Activated CD4-positive, alpha-beta T cell treated with anti-CD3 and anti-CD28 coated beads for 36 hours (primary cell): ENCODE measurements at regions not wholly inside any gene's neighbourhood (a gene's known extent, or its start where the extent isn't known, plus 50 kb on each side); places are given as distances from the start of the nearest gene placed in this dataset.

Experiments used
- ATAC-seq: fragments of 200-7000 bp; cut with Tn5 transposase; one replicate; pipeline ENCODE4 v1.10.0; 2021; ENCODE audit warnings: mild to moderate bottlenecking, moderate library complexity
- CTCF ChIA-PET: fragments of 350-600 bp; sonication (Branson Sonifier 250); formaldehyde crosslinking; loops from one replicate; lab custom pipeline; 2021; ENCODE audit warnings: antibody characterized with exemption; lab: Charles Lee
- POLR2A ChIA-PET: fragments of 350-600 bp; sonication (Branson Sonifier 250); formaldehyde crosslinking; loops from one replicate; lab custom pipeline; 2021; ENCODE audit warnings: antibody characterized with exemption, inconsistent platforms; lab: Charles Lee
- DNase-seq: peaks from one replicate; pipeline ENCODE4 v3.0.0-alpha.2; 2020
- H3K27ac Mint-ChIP-seq: one replicate; pipeline ENCODE4 v1.8.0; 2021; ENCODE audit warnings: mixed read lengths
- H3K27me3 Mint-ChIP-seq: one replicate; pipeline ENCODE4 v1.8.0; 2021; ENCODE audit warnings: mixed read lengths
- H3K36me3 Mint-ChIP-seq: one replicate; pipeline ENCODE4 v1.8.0; 2021; ENCODE audit warnings: low read depth, mixed read lengths
- H3K4me1 Mint-ChIP-seq: one replicate; pipeline ENCODE4 v1.8.0; 2021; ENCODE audit warnings: mixed read lengths
- H3K4me3 Mint-ChIP-seq: one replicate; pipeline ENCODE4 v1.8.0; 2021; ENCODE audit warnings: mild to moderate bottlenecking, moderate library complexity, mixed read lengths
- H3K9me3 Mint-ChIP-seq: one replicate; pipeline ENCODE4 v1.8.0; 2021; ENCODE audit warnings: low read depth, mixed read lengths
- intact Hi-C, 2 experiments: fragments of 100-400 bp; cut with DNase I in 1 of 2; cut with micrococcal nuclease in 1 of 2; formaldehyde crosslinking; loops; one replicate each; pipeline versions ENCODE4 v1.14.2 to v1.15.1; 2022 to 2024; cut with DNase I, micrococcal nuclease

DNA sequence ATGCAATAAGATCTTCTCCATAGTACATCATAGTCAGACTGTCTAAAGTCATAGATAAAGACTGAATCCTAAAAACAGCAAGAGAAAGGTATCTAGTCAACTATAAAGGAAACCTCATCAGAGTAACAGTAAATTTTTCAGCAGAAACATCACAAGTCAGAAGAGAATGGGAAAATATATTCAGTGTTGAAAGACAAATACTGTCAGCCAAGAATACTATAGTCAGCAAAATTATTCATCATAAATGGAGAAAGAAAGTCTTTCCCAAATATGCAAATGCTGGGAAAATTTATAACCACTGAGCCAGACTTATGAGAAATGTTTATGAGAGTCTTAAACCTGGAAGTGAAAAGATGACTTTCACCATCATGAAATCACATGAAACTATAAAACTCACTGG is 136.7 kb downstream of the KDR start:
- Mint-ChIP-seq H3K27me3 (peaks cover 3% of the 10 kb centered on the region), H3K9me3 (peaks cover 17% of the 10 kb centered on the region), H3K4me3 (no peak overlapping the region), H3K27ac (no peak overlapping the region), H3K4me1 (no peaks in the 10 kb centered on the region), H3K36me3 (peaks cover 2% of the 10 kb centered on the region)
- ATAC-seq (no peak), DNase-seq (no peak)
- ChIA-PET CTCF (no interaction called here), POLR2A (no interaction called here)
- intact Hi-C loops: no loop called here

DNA sequence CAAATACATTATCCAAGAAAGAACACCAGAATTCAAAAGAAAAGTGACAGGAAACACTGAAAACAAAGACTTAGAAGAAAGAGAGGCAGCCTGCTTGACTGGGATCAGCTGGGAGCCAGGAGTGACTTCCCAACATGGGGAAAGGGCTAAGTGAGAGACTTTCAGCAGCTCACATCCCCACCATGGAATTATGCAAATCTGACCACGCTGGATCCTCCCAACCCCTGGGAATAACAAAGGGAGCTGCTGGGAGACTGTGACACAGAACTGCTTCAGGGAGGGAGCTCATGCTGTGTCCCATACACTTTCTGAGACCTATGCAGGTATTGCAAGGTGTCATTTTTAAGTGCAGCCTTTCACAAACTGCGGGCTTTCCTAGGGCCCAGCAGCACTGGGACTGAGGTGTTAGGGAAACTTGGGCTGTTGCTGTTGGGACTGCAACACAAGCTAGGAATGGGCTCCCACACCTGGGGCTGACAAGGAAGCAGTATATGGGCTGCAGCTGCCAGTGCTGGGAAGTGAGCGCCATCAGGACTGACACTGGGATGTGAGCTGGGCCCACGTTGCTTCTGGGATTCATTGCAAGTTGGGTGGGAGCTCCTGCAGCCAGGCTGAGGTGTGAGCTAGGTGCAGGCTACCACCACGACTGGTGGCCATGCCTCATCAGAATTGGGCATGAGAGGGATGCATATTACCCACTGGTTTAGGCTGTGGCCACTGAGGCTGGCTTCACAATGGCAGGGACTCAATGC is 139.1 kb downstream of the KDR start:
- intact Hi-C loops: no loop called here
- Mint-ChIP-seq H3K9me3 (peaks cover 17% of the 10 kb centered on the region), H3K4me3 (no peak overlapping the region)

DNA sequence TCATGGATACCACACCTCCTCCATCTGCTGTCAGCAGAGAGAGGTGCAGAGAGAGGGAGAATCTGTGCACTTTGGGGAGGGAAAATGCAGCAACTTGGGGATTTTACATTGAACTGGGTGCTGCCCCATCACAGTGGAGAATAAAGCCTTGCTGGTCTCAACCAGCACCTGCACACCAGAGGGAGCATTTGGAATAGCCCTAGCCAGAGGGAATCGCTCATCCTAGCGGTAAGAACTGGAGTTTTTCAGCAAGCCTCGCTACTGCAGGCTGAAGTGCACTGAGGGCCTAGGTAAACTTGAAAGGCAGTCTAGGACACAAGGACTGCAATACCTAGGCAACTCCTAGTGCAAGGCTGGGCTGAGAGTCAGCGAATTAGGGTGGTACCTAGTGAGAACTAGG is 148.7 kb downstream of the KDR start:
- H3K4me1 Mint-ChIP-seq: no peaks in the 10 kb centered on the region

More for the DNA sequence above, 139.1 kb downstream of the KDR start:
- ChIA-PET POLR2A (no interaction called here), CTCF (no interaction called here)
- ATAC-seq: no peak
- H3K4me1 Mint-ChIP-seq: no peaks in the 10 kb centered on the region
- peaks cover 2% of the 10 kb centered on the region for H3K36me3 Mint-ChIP-seq
- H3K27ac Mint-ChIP-seq: no peak overlapping the region
- H3K27me3 Mint-ChIP-seq: peaks cover 7% of the 10 kb centered on the region
- no peak for DNase-seq

DNA sequence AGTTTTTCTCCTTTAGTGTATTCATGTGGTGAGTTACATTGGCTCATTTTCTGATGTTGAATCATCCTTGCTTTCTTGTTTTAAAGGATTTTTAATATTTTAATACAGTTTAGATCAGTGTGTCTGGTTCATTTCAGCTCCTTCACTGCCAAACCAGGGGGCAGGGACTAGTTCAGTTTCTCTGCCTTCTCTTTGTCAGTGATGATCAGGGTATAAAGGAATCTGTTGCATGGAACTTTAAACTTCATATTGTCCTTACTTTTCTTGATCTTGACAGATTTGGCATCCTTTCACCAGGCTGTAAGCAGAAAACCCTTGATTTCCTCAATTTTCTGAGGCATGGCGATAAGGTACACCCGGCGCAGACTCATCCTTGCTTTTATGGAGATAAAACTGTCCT is 149.4 kb downstream of the KDR start:
- POLR2A ChIA-PET: interaction anchor here (0.7 kb wide), 1 partner anchor 134 kb away, joined by 3 read pairs; no protein-coding TSS in a partner anchor
- peaks cover 2% of the 10 kb centered on the region for H3K9me3 Mint-ChIP-seq
- intact Hi-C loops: no loop called here

More for the DNA sequence above, 148.7 kb downstream of the KDR start:
- intact Hi-C loops: no loop called here
- H3K27me3 Mint-ChIP-seq: peaks cover 14% of the 10 kb centered on the region
- CTCF ChIA-PET: interaction anchor here (0.6 kb wide), 1 partner anchor 37 kb away, joined by 3 read pairs; no protein-coding TSS in a partner anchor
- no peak overlapping the region for H3K27ac Mint-ChIP-seq
- ATAC-seq: no peak
- H3K4me3 Mint-ChIP-seq: no peak overlapping the region
- no peaks in the 10 kb centered on the region for H3K36me3 Mint-ChIP-seq
- POLR2A ChIA-PET: no interaction called here
- peaks cover 2% of the 10 kb centered on the region for H3K9me3 Mint-ChIP-seq
- no peak for DNase-seq

DNA sequence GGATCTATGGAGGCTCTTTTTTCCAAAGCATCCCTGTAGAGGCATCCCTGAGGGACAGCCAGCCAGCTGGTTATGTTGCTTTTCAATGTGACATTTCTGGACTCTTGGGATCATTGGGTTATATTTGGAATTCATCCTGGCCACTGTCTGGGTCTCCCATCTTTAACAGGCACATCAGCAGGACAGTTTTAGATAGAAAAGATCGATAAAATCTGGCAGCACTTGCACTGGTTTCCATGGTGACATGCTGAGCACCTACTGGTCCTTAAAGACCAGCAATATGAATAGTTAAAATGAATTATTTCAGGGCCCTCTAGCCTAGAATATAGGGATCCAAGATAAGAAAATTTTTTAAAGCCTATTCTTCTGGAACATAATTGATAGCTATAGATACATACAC is 151.6 kb downstream of the KDR start:
- DNase-seq: no peak
- no peaks in the 10 kb centered on the region for H3K4me1 Mint-ChIP-seq
- peaks cover 8% of the 10 kb centered on the region for H3K27me3 Mint-ChIP-seq
- CTCF ChIA-PET: interaction anchor here (0.6 to 1.9 kb wide), 3 partner anchors 10 to 423 kb away, joined by 3 to 7 read pairs (median 3); no protein-coding TSS in a partner anchor
- no peaks in the 10 kb centered on the region for H3K36me3 Mint-ChIP-seq
- H3K4me3 Mint-ChIP-seq: no peak overlapping the region
- POLR2A ChIA-PET: no interaction called here
- no peak for ATAC-seq
- H3K27ac Mint-ChIP-seq: no peak overlapping the region
- intact Hi-C loops: no loop called here
- H3K9me3 Mint-ChIP-seq: no peaks in the 10 kb centered on the region

More for the DNA sequence above, 149.4 kb downstream of the KDR start:
- H3K36me3 Mint-ChIP-seq: no peaks in the 10 kb centered on the region
- no peak overlapping the region for H3K27ac Mint-ChIP-seq
- CTCF ChIA-PET: no interaction called here
- no peak for ATAC-seq
- H3K27me3 Mint-ChIP-seq: peaks cover 13% of the 10 kb centered on the region
- no peak overlapping the region for H3K4me3 Mint-ChIP-seq
- no peaks in the 10 kb centered on the region for H3K4me1 Mint-ChIP-seq
- DNase-seq: no peak

DNA sequence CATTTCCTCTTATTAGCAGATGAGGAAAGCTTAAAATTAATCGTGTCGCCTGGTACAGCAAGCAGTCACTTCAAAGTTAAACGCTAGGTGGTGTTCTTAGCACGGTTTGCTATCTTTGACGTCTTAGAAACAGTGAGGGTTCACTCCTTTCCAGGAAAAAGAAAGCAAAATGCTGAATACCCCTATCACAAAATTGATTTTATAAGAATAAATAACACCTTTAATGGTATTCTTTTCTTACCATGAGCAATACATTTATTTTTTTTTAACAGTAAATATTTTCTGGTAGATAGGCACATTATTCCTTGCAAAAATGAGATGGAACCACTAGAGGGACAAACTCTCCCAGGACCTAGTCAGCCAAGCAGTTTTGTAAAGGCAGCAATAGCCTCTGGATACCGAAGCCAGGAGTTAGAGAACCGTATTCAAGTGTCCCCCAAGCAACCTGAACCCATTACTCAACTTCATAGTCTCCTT is 153.9 kb downstream of the KDR start:
- ChIA-PET POLR2A (interaction anchor here (0.5 kb wide), 1 partner anchor 26 kb away, joined by 8 read pairs; no protein-coding TSS in a partner anchor), CTCF (interaction anchor here (0.6 to 2.8 kb wide), 9 partner anchors 10 to 350 kb away, joined by 3 to 24 read pairs (median 3); no protein-coding TSS in a partner anchor)
- no peaks in the 10 kb centered on the region for H3K4me1 Mint-ChIP-seq
- H3K27me3 Mint-ChIP-seq: peaks cover 1% of the 10 kb centered on the region
- no peak overlapping the region for H3K4me3 Mint-ChIP-seq
- DNase-seq (no peak), ATAC-seq (peak; percentile 71)
- intact Hi-C loops: loop anchor here (1.0 to 2.0 kb wide), 3 partner anchors 350 to 765 kb away; no protein-coding TSS in a partner anchor
- H3K36me3 Mint-ChIP-seq: no peaks in the 10 kb centered on the region
- no peaks in the 10 kb centered on the region for H3K9me3 Mint-ChIP-seq
- H3K27ac Mint-ChIP-seq: no peak overlapping the region

DNA sequence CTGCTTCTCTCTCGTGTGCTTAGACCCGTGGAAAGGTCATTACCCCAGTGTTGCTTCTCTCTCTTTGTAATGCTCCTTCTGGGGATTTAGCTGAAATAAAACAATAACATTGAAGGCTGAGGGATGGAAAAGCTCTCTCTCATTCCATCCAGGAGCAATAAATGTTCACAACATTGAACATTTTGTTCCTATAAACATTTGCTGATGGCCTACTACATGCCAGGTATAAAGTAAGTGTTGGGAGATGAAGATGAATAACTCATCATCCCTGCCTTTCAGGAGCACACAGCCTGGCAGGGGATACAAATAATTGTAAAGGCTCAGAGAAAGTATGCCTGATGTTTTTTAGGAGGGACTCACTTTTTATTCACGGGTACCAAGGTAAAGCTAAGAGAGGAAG is 158.1 kb downstream of the KDR start:
- ATAC-seq: no peak
- CTCF ChIA-PET: interaction anchor here (0.7 kb wide), 1 partner anchor 733 kb away, joined by 3 read pairs; no protein-coding TSS in a partner anchor
- intact Hi-C loops: loop anchor here in 1 of 2 experiments (10.0 kb wide), 1 partner anchor 582 kb away; no protein-coding TSS in a partner anchor
- no peaks in the 10 kb centered on the region for H3K9me3 Mint-ChIP-seq
- H3K4me1 Mint-ChIP-seq: no peaks in the 10 kb centered on the region
- POLR2A ChIA-PET: no interaction called here
- H3K27ac Mint-ChIP-seq: no peak overlapping the region
- DNase-seq: no peak
- no peaks in the 10 kb centered on the region for H3K27me3 Mint-ChIP-seq
- no peaks in the 10 kb centered on the region for H3K36me3 Mint-ChIP-seq
- H3K4me3 Mint-ChIP-seq: no peak overlapping the region

DNA sequence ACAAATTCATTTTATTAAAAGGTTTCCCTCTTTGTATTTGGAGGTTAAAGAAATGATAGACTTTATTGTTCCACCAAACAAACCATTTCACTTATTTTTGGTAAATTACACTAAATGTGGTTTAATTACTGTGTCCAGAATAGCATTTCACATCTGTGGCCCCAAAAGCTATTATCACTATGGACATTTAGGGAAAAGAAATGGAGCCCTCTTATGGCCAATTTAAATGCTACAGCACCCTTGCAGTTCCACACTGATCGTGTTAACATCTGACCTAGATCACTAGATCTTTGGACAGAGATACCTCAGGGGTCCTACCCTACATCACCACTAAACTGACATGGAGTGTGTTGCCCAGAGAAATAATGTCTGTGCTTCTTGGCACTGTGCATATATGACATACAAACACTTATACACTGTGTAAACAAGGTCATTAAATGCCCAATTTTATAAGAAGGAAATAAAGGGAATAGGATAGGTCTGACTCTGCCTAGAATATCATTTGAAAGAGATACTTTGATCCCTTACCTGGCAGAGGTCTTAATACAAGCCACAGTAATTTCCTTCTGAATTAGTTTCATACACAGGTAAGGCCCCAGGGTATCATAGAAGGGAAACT is 163.9 kb downstream of the KDR start:
- intact Hi-C loops: loop anchor here in 1 of 2 experiments (1.0 to 10.0 kb wide), 3 partner anchors 278 to 639 kb away; no protein-coding TSS in a partner anchor
- Mint-ChIP-seq H3K4me3 (no peak overlapping the region), H3K27me3 (no peaks in the 10 kb centered on the region), H3K4me1 (peaks cover 14% of the 10 kb centered on the region), H3K36me3 (no peaks in the 10 kb centered on the region), H3K9me3 (no peaks in the 10 kb centered on the region), H3K27ac (no peak overlapping the region)
- ATAC-seq: peak; percentile 44
- POLR2A ChIA-PET: no interaction called here
- no peak for DNase-seq
- CTCF ChIA-PET: interaction anchor here (0.7 to 2.7 kb wide), 6 partner anchors 8 to 1543 kb away, joined by 3 to 16 read pairs (median 4); no protein-coding TSS in a partner anchor

DNA sequence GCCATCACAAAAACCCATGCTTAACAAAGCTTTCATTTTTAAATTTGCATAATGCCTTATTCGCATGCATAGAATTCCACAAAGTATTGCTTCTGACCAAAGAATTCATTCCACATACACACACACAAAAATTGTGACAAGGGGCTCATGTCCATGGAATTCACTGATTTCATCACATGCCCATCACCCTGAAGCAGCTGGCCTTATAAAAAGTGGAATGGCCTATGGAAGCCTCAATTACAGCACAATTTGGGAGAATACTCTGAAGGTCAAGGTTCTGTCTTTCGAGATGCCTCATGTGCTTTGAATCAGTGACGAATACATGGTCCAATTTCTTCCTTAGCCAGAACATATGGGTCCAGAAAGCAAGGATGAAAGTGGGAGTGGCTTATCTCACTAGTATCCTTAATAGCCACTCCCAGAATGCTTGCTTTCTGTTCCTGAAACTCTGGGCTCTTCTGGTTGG is 165.7 kb downstream of the KDR start:
- ChIA-PET CTCF (interaction anchor here (0.9 to 1.5 kb wide), 3 partner anchors 10 to 641 kb away, joined by 3 to 4 read pairs (median 4); no protein-coding TSS in a partner anchor), POLR2A (no interaction called here)
- H3K4me1 Mint-ChIP-seq: peaks cover 14% of the 10 kb centered on the region
- H3K27me3 Mint-ChIP-seq: no peaks in the 10 kb centered on the region
- no peak for ATAC-seq
- no peak overlapping the region for H3K4me3 Mint-ChIP-seq
- no peaks in the 10 kb centered on the region for H3K9me3 Mint-ChIP-seq
- H3K27ac Mint-ChIP-seq: no peak overlapping the region
- intact Hi-C loops: loop anchor here (2.0 to 10.0 kb wide), 3 partner anchors 575 to 645 kb away; no protein-coding TSS in a partner anchor
- no peaks in the 10 kb centered on the region for H3K36me3 Mint-ChIP-seq
- DNase-seq: no peak

DNA sequence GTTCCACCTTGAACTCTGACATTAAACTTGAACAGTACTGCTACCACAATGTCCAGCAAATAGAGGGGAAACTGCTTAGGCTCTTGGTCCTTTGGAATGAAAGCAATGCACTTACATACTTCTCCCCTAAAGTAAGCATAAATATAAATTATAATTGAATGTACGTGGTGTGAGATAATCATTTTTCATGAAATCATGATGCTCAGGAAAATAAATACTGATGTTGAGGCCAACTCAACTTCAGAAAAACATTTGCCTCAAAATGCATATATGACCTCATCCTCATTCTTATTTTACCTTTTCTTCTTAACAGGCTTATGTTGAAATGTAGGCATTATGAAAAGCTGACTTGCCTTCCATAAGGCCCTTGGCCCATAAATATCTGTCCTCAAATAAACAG is 166.3 kb downstream of the KDR start:
- intact Hi-C loops: loop anchor here in 1 of 2 experiments (10.0 kb wide), 1 partner anchor 644 kb away; no protein-coding TSS in a partner anchor
- ChIA-PET CTCF (interaction anchor here (0.9 kb wide), 1 partner anchor 15 kb away, joined by 3 read pairs; no protein-coding TSS in a partner anchor), POLR2A (no interaction called here)
- Mint-ChIP-seq H3K4me3 (no peak overlapping the region), H3K4me1 (peaks cover 14% of the 10 kb centered on the region), H3K9me3 (no peaks in the 10 kb centered on the region), H3K36me3 (no peaks in the 10 kb centered on the region), H3K27me3 (no peaks in the 10 kb centered on the region), H3K27ac (no peak overlapping the region)
- DNase-seq (no peak), ATAC-seq (no peak)

DNA sequence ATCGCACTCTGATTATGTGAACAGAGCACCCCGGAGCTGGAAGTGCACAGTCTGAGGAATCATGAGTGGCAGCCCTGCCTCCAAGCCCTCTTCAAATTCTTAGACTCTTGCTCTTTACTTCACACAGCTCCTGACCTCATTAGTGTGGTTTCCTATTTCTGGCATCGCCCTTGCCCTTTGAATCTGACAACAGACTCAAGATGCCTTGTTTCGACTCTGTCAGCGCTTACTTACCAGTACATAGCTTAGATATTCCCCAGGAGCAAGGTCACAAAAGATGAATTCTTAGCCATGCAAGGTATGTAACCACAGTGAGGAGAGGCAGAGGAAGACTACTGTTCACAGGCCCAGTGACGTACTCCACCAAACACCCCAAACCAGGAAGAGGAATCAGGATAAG is 167.2 kb downstream of the KDR start:
- ATAC-seq (peak; percentile 23), DNase-seq (no peak)
- intact Hi-C loops: loop anchor here in 1 of 2 experiments (10.0 kb wide), 1 partner anchor 643 kb away; no protein-coding TSS in a partner anchor
- Mint-ChIP-seq H3K27ac (no peak overlapping the region), H3K36me3 (no peaks in the 10 kb centered on the region), H3K4me1 (peaks cover 14% of the 10 kb centered on the region), H3K4me3 (no peak overlapping the region), H3K27me3 (no peaks in the 10 kb centered on the region), H3K9me3 (no peaks in the 10 kb centered on the region)
- ChIA-PET POLR2A (no interaction called here), CTCF (no interaction called here)
